Esophagus muscularis mucosa (tissue), 4 donors: ENCODE measurements at regions not wholly inside any gene's neighbourhood (a gene's known extent, or its start where the extent isn't known, plus 50 kb on each side); places are given as distances from the start of the nearest gene placed in this dataset.

Experiments used
- DNase-seq: peaks from one replicate; pipeline ENCODE4 v3.0.0-alpha.2; 2017; ENCODE audit errors: extremely low spot score
- H3K27ac ChIP-seq, 4 donors: fragments of 200-600 bp; sonication (generic); replicated peaks in 1 of 4; 1 replicate in 3 of 4; 2 replicates in 1 of 4; pipeline ENCODE4 v1.5.1; 2016 to 2019; ENCODE audit warnings: mild to moderate bottlenecking in 1 of 4
- H3K27me3 ChIP-seq, 4 donors: fragments of 200-600 bp; sonication (generic); one replicate each; pipeline versions ENCODE4 v1.5.1 to v1.6.0; 2016 to 2019
- H3K36me3 ChIP-seq, 4 donors: fragments of 200-600 bp; sonication (generic); one replicate each; pipeline ENCODE4 v1.5.1; 2016 to 2019
- H3K4me1 ChIP-seq, 4 donors: fragments of 200-600 bp; sonication (generic); one replicate each; pipeline ENCODE4 v1.5.1; 2016 to 2019
- H3K4me3 ChIP-seq, 4 donors: fragments of 200-600 bp; sonication (generic); 1 replicate in 2 of 4; 2 replicates in 2 of 4; pipeline ENCODE4 v1.5.1; 2016 to 2019; ENCODE audit warnings: mild to moderate bottlenecking in 4 of 4, moderate library complexity in 1 of 4
- H3K9me3 ChIP-seq, 4 donors: fragments of 200-600 bp; sonication (generic); 1 replicate in 3 of 4; 2 replicates in 1 of 4; pipeline ENCODE4 v1.5.1; 2016 to 2019
- CTCF ChIP-seq, 3 experiments: fragments of 200-600 bp in 2 of 3; fragments of 450-650 bp in 1 of 3; sonication (generic) in 2 of 3; IDR thresholded peaks; one replicate each; pipeline ENCODE4 v1.5.1; 2017 to 2019; ENCODE audit warnings: antibody characterized with exemption in 3 of 3, mild to moderate bottlenecking in 2 of 3, moderate library complexity in 1 of 3
- EP300 ChIP-seq: sonication (generic); formaldehyde crosslinking; IDR thresholded peaks from one replicate; pipeline ENCODE4 v1.6.1; 2017; ENCODE audit warnings: antibody characterized with exemption
- POLR2A ChIP-seq: fragments of 450-650 bp; IDR thresholded peaks from one replicate; pipeline ENCODE4 v1.6.1; 2017; ENCODE audit warnings: antibody characterized with exemption, moderate library complexity, mild to moderate bottlenecking, low read depth
- POLR2AphosphoS5 ChIP-seq, 2 donors: sonication (generic); formaldehyde crosslinking; IDR thresholded peaks; one replicate each; pipeline ENCODE4 v1.6.1; 2017; ENCODE audit warnings: antibody characterized with exemption in 2 of 2
- WGBS: methylation state at CpG from one replicate; pipeline ENCODE4 v1.1.5; 2018; 5-methylcytosine and 5-hydroxymethylcytosine counted together
- intact Hi-C: fragments of 100-400 bp; cut with DNase I; formaldehyde crosslinking; loops from one replicate; pipeline ENCODE4 v1.15.1; 2023

- Histone ChIP-seq H3K27ac (peak overlapping the region in 3 of 4 donors; percentile 7 to 58 (median 7)), H3K4me3 (peak overlapping the region; percentile 38 to 51 (median 40)), H3K9me3 (no peaks in the 10 kb centered on the region), H3K36me3 (no peaks in the 10 kb centered on the region), H3K27me3 (no peaks in the 10 kb centered on the region), H3K4me1 (peaks cover 0 to 13% (median 11%) of the 10 kb centered on the region in 4 donors)
- 32% methylated on average over 16 of the region's 31 CpGs for WGBS
- TF ChIP-seq CTCF (IDR thresholded peaks at IDR 0.05) (peak; percentile 81 to 97 (median 92)), EP300 (no peak), POLR2AphosphoS5 (IDR thresholded peaks at IDR 0.05) (peak in 1 of 2 donors; percentile 44)
- intact Hi-C loops = loop anchor here (1.0 kb wide), 1 partner anchor 413 kb away; no protein-coding TSS in a partner anchor
- DNase-seq = no peak
Measured at GRCh38 chr9:119556129-119556875, 187.1 kb upstream of the BRINP1 start.

- 78% methylated on average over 3 of the region's 3 CpGs for WGBS
- Histone ChIP-seq H3K4me1 (no peaks in the 10 kb centered on the region), H3K27me3 (peaks cover 0 to under 1% (median 0%) of the 10 kb centered on the region in 4 donors), H3K4me3 (no peak overlapping the region), H3K27ac (no peak overlapping the region), H3K9me3 (peaks cover 0 to 3% (median 0%) of the 10 kb centered on the region in 4 donors), H3K36me3 (no peaks in the 10 kb centered on the region)
- no peak for DNase-seq
- no peak for TF ChIP-seq EP300
- TF ChIP-seq CTCF (IDR thresholded peaks at IDR 0.05) = no peak
- no peak for TF ChIP-seq POLR2AphosphoS5 (IDR thresholded peaks at IDR 0.05)
- no peak for TF ChIP-seq POLR2A
- intact Hi-C loops = no loop called here
Measured at GRCh38 chr9:119544492-119544891, 175.3 kb upstream of the BRINP1 start.

GRCh38 chr9:119537138-119537537, 167.9 kb upstream of the BRINP1 start:
- intact Hi-C loops = no loop called here
- no peaks in the 10 kb centered on the region for H3K4me1 ChIP-seq
- peaks cover 0 to 3% (median 0%) of the 10 kb centered on the region in 4 donors for H3K27me3 ChIP-seq
- H3K36me3 ChIP-seq = no peaks in the 10 kb centered on the region
- DNase-seq = no peak
- 46% methylated on average over 1 of the region's 3 CpGs for WGBS
- no peak overlapping the region for H3K4me3 ChIP-seq
- no peak overlapping the region for H3K27ac ChIP-seq
- TF ChIP-seq POLR2A (no peak), EP300 (no peak), CTCF (IDR thresholded peaks at IDR 0.05) (no peak), POLR2AphosphoS5 (IDR thresholded peaks at IDR 0.05) (no peak)
- peaks cover 0 to 3% (median 0%) of the 10 kb centered on the region in 4 donors for H3K9me3 ChIP-seq

GRCh38 chr9:119533504-119533903, 164.3 kb upstream of the BRINP1 start:
- no peaks in the 10 kb centered on the region for H3K4me1 ChIP-seq
- no peak overlapping the region for H3K27ac ChIP-seq
- 17% methylated on average over 3 of the region's 3 CpGs for WGBS
- H3K9me3 ChIP-seq = no peaks in the 10 kb centered on the region
- no peaks in the 10 kb centered on the region for H3K36me3 ChIP-seq
- H3K27me3 ChIP-seq = peaks cover 0 to 8% (median 0%) of the 10 kb centered on the region in 4 donors
- intact Hi-C loops = no loop called here
- no peak for TF ChIP-seq POLR2AphosphoS5 (IDR thresholded peaks at IDR 0.05)
- TF ChIP-seq POLR2A = no peak
- TF ChIP-seq CTCF (IDR thresholded peaks at IDR 0.05) = no peak
- TF ChIP-seq EP300 = no peak
- no peak for DNase-seq
- no peak overlapping the region for H3K4me3 ChIP-seq
